ENCODE measurements at regions not wholly inside any gene's neighbourhood (a gene's known extent, or its start where the extent isn't known, plus 50 kb on each side); places are given as distances from the start of the nearest gene placed in this dataset.

GRCh38 chr1:232404981-232405731 is 224.8 kb downstream of the SIPA1L2 start:
- DNase-seq (no peak), ATAC-seq (ENCODE audit: poor library complexity) (no peak)
- H3K4me1 Mint-ChIP-seq (ENCODE audit: low read depth), result no peaks in the 10 kb centered on the region
- H3K4me3 ChIP-seq (ENCODE audit: low read length), result no peak overlapping the region
- H3K27me3 ChIP-seq (ENCODE audit: control insufficient read depth in 1 of 2, insufficient read depth in 2 of 2, low read length in 2 of 2), result no peaks in the 10 kb centered on the region
- H3K9me3 Mint-ChIP-seq, result peaks cover 4% of the 10 kb centered on the region
- H3K9me3 ChIP-seq (ENCODE audit: control insufficient read depth in 1 of 2, insufficient read depth in 1 of 2, low read length in 2 of 2), result peaks cover 0 to 3% of the 10 kb centered on the region in 2 experiments
- TF ChIP-seq, protein P1, sequence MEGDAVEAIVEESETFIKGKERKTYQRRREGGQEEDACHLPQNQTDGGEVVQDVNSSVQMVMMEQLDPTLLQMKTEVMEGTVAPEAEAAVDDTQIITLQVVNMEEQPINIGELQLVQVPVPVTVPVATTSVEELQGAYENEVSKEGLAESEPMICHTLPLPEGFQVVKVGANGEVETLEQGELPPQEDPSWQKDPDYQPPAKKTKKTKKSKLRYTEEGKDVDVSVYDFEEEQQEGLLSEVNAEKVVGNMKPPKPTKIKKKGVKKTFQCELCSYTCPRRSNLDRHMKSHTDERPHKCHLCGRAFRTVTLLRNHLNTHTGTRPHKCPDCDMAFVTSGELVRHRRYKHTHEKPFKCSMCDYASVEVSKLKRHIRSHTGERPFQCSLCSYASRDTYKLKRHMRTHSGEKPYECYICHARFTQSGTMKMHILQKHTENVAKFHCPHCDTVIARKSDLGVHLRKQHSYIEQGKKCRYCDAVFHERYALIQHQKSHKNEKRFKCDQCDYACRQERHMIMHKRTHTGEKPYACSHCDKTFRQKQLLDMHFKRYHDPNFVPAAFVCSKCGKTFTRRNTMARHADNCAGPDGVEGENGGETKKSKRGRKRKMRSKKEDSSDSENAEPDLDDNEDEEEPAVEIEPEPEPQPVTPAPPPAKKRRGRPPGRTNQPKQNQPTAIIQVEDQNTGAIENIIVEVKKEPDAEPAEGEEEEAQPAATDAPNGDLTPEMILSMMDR (IDR thresholded peaks at IDR 0.05), result no peak
- no peaks in the 10 kb centered on the region for H3K27me3 Mint-ChIP-seq
- no peaks in the 10 kb centered on the region for H3K36me3 ChIP-seq (ENCODE audit: insufficient read depth, low read length)
- intact Hi-C loops (cut with DNase I, micrococcal nuclease), result no loop called here
- H3K4me3 Mint-ChIP-seq, result no peak overlapping the region
- no peak overlapping the region for H3K27ac ChIP-seq (ENCODE audit: low read depth in 1 of 2, low read length in 2 of 2)
- H3K27ac Mint-ChIP-seq, result no peak overlapping the region
- POLR2A ChIA-PET, result no interaction called here
- H3K36me3 Mint-ChIP-seq (ENCODE audit: low read depth), result no peaks in the 10 kb centered on the region
- no peaks in the 10 kb centered on the region for H3K4me1 ChIP-seq (ENCODE audit: insufficient read depth, low read length)
- CTCF ChIA-PET, result no interaction called here

- Mint-ChIP-seq H3K4me3 (no peak overlapping the region), H3K9me3 (peaks cover under 1% of the 10 kb centered on the region), H3K27me3 (no peaks in the 10 kb centered on the region), H3K36me3 (ENCODE audit: low read depth) (no peaks in the 10 kb centered on the region), H3K27ac (no peak overlapping the region), H3K4me1 (ENCODE audit: low read depth) (no peaks in the 10 kb centered on the region)
- H3K27ac ChIP-seq (ENCODE audit: low read depth in 1 of 2, low read length in 2 of 2), result no peak overlapping the region
- CTCF ChIA-PET, result no interaction called here
- no peaks in the 10 kb centered on the region for H3K36me3 ChIP-seq (ENCODE audit: insufficient read depth, low read length)
- ATAC-seq (ENCODE audit: poor library complexity) (no peak), DNase-seq (no peak)
- no peaks in the 10 kb centered on the region for H3K9me3 ChIP-seq (ENCODE audit: control insufficient read depth in 1 of 2, insufficient read depth in 1 of 2, low read length in 2 of 2)
- no peaks in the 10 kb centered on the region for H3K4me1 ChIP-seq (ENCODE audit: insufficient read depth, low read length)
- intact Hi-C loops (cut with DNase I, micrococcal nuclease), result no loop called here
- no peaks in the 10 kb centered on the region for H3K27me3 ChIP-seq (ENCODE audit: control insufficient read depth in 1 of 2, insufficient read depth in 2 of 2, low read length in 2 of 2)
- POLR2A ChIA-PET, result no interaction called here
- no peak overlapping the region for H3K4me3 ChIP-seq (ENCODE audit: low read length)
- TF ChIP-seq, protein P1 (IDR thresholded peaks at IDR 0.05), result no peak
These were observed 225.7 kb downstream of the SIPA1L2 start for GRCh38 chr1:232404227-232404626.

DNA sequence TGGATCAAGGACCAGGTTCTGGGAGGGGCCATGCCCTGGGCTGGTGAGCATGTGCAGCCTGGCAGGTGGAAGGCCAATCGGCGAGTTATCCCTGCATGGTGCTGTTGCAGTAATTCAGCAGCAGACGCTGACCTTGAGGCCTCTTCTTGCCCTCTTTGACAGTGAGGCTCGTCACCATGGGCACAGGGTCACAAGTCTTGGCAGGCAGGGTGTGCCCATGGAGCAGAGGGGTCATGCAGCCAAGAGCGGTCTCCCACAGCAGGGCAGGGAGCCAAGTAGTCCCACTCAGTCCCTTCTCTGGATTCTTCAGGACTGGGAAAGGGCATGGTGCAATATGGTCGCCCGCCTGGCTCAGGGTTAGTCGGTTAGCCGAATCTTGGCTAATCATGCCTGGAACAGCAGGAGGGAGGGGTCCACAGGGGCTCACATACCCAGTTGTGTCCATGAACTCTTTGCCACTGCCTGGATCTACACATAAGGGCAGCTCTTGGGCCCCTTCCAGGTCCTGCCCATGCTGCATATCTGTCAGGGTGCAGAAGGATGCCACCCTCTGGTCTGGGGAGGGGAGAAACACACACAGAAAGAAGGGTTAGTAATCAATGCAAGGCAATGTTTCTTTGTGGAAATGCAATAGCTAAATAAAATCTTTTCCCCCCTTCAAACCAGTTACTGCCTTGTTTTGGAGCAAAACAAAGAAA is 226.8 kb downstream of the SIPA1L2 start:
- no peak overlapping the region for H3K27ac ChIP-seq (ENCODE audit: low read depth in 1 of 2, low read length in 2 of 2)
- CTCF ChIA-PET, result no interaction called here
- H3K4me1 ChIP-seq (ENCODE audit: insufficient read depth, low read length), result no peaks in the 10 kb centered on the region
- intact Hi-C loops (cut with DNase I, micrococcal nuclease), result no loop called here
- ATAC-seq (ENCODE audit: poor library complexity), result no peak
- TF ChIP-seq, protein P1 (IDR thresholded peaks at IDR 0.05), result no peak
- Mint-ChIP-seq H3K4me1 (ENCODE audit: low read depth) (no peaks in the 10 kb centered on the region), H3K4me3 (no peak overlapping the region), H3K27ac (no peak overlapping the region), H3K36me3 (ENCODE audit: low read depth) (no peaks in the 10 kb centered on the region), H3K27me3 (no peaks in the 10 kb centered on the region), H3K9me3 (no peaks in the 10 kb centered on the region)
- no peak for DNase-seq
- POLR2A ChIA-PET, result no interaction called here
- H3K36me3 ChIP-seq (ENCODE audit: insufficient read depth, low read length), result no peaks in the 10 kb centered on the region
- no peak overlapping the region for H3K4me3 ChIP-seq (ENCODE audit: low read length)
- no peaks in the 10 kb centered on the region for H3K9me3 ChIP-seq (ENCODE audit: control insufficient read depth in 1 of 2, insufficient read depth in 1 of 2, low read length in 2 of 2)
- no peaks in the 10 kb centered on the region for H3K27me3 ChIP-seq (ENCODE audit: control insufficient read depth in 1 of 2, insufficient read depth in 2 of 2, low read length in 2 of 2)
